NOMO-1 treated with dmso at 0.1 percent for 144 hours (cell line): ENCODE measurements at regions not wholly inside any gene's neighbourhood (a gene's known extent, or its start where the extent isn't known, plus 50 kb on each side); places are given as distances from the start of the nearest gene placed in this dataset.
A peak's percentile ranks its signal among the peaks of the same experiment; 100 is the strongest.
"Not testable (repeated sequence)": the region's sequence is repeated elsewhere in the genome, so short reads cannot be mapped to it uniquely, and the experiment has no call there.

Experiments
- DNase-seq: peaks from one replicate; lab custom pipeline; 2025; ENCODE audit not compliant: unreplicated experiment; lab: John Stamatoyannopoulos, UW

GRCh38 chr22:23443905-23444304, 136.2 kb downstream of the IGLL1 start:
- DNase-seq, result not testable (repeated sequence)

GRCh38 chr22:23439581-23439980, 140.5 kb downstream of the IGLL1 start:
- DNase-seq, result not testable (repeated sequence)

GRCh38 chr22:23438216-23438615, 141.9 kb downstream of the IGLL1 start:
- DNase-seq, result no peak

- DNase-seq, result no peak
Observed at GRCh38 chr22:23437779-23438178, 142.3 kb downstream of the IGLL1 start.

- not testable (repeated sequence) for DNase-seq
Observed at GRCh38 chr22:23437107-23437395, 143.0 kb downstream of the IGLL1 start.

GRCh38 chr22:23436354-23437106, 143.6 kb downstream of the IGLL1 start:
- not testable (repeated sequence) for DNase-seq

GRCh38 chr22:23435186-23435585, 144.9 kb downstream of the IGLL1 start:
- not testable (repeated sequence) for DNase-seq

- not testable (repeated sequence) for DNase-seq
Observed at GRCh38 chr22:23434198-23434830, 145.8 kb downstream of the IGLL1 start.

- peak; percentile 5 for DNase-seq
Observed at GRCh38 chr22:23433127-23434005, 146.7 kb downstream of the IGLL1 start.

GRCh38 chr22:23432719-23433118, 147.4 kb downstream of the IGLL1 start:
- DNase-seq, result not testable (repeated sequence)

GRCh38 chr22:23431337-23432072, 148.6 kb downstream of the IGLL1 start:
- DNase-seq, result no peak

- DNase-seq, result not testable (repeated sequence)
Observed at GRCh38 chr22:23424551-23425068, 155.5 kb downstream of the IGLL1 start.

- no peak for DNase-seq
Observed at GRCh38 chr22:23424031-23424430, 156.1 kb downstream of the IGLL1 start.

- not testable (repeated sequence) for DNase-seq
Observed at GRCh38 chr22:23422281-23422680, 157.8 kb downstream of the IGLL1 start.

GRCh38 chr22:23421300-23421699, 158.8 kb downstream of the IGLL1 start:
- DNase-seq, result not testable (repeated sequence)

- no peak for DNase-seq
Observed at GRCh38 chr22:23419931-23420330, 160.2 kb downstream of the IGLL1 start.

GRCh38 chr22:23419171-23419570, 160.9 kb downstream of the IGLL1 start:
- no peak for DNase-seq

GRCh38 chr22:23418159-23418788, 161.8 kb downstream of the IGLL1 start:
- DNase-seq, result no peak

- DNase-seq, result peak; percentile 12
Observed at GRCh38 chr22:23417327-23417726, 162.8 kb downstream of the IGLL1 start.

- DNase-seq, result not testable (repeated sequence)
Observed at GRCh38 chr22:23416169-23416690, 163.9 kb downstream of the IGLL1 start.
